Common myeloid progenitor, CD34-positive (primary cell): ENCODE measurements at regions not wholly inside any gene's neighbourhood (a gene's known extent, or its start where the extent isn't known, plus 50 kb on each side); places are given as distances from the start of the nearest gene placed in this dataset.

ENCODE experiments used
- CTCF ChIA-PET: fragments of 350-600 bp; sonication (Branson Sonifier 250); formaldehyde crosslinking; loops from one replicate; lab custom pipeline; 2021; ENCODE audit warnings: antibody characterized with exemption; lab: Charles Lee
- POLR2A ChIA-PET: fragments of 350-600 bp; sonication (Branson Sonifier 250); formaldehyde crosslinking; loops from one replicate; lab custom pipeline; 2021; ENCODE audit warnings: antibody characterized with exemption; lab: Charles Lee
- DNase-seq, 3 donors: peaks; one replicate each; pipeline versions ENCODE4 v3.0.0 to v3.0.0-alpha.2; 2013
- H3K27ac ChIP-seq, 2 experiments: 1 replicate in 1 of 2; 2 replicates in 1 of 2; pipeline ENCODE4 v1.7.0; 2013; ENCODE audit warnings: inconsistent platforms in 2 of 2, low read length in 2 of 2, mild to moderate bottlenecking in 2 of 2, low read depth in 1 of 2, moderate library complexity in 1 of 2; ENCODE audit not compliant: severe bottlenecking in 2 of 2, insufficient read depth in 1 of 2, poor library complexity in 1 of 2
- H3K27me3 ChIP-seq, 5 experiments: replicated peaks in 2 of 5; 1 replicate in 3 of 5; 2 replicates in 2 of 5; pipeline versions ENCODE4 v1.6.1 to v1.7.0; 2013; ENCODE audit warnings: low read length in 4 of 5, mild to moderate bottlenecking in 2 of 5, moderate library complexity in 2 of 5, inconsistent platforms in 1 of 5; ENCODE audit not compliant: insufficient read depth in 5 of 5, control insufficient read depth in 4 of 5
- H3K36me3 ChIP-seq, 4 experiments: 1 replicate in 2 of 4; 2 replicates in 2 of 4; pipeline versions ENCODE4 v1.6.1 to v1.7.0; 2013; ENCODE audit warnings: low read length in 3 of 4, control low read depth in 1 of 4, mild to moderate bottlenecking in 1 of 4; ENCODE audit not compliant: control insufficient read depth in 4 of 4, insufficient read depth in 4 of 4
- H3K4me1 ChIP-seq, 4 experiments: 1 replicate in 3 of 4; 2 replicates in 1 of 4; pipeline versions ENCODE4 v1.6.1 to v1.7.1; 2013; ENCODE audit warnings: low read length in 3 of 4, mild to moderate bottlenecking in 3 of 4, control low read depth in 1 of 4, inconsistent platforms in 1 of 4, moderate library complexity in 1 of 4; ENCODE audit not compliant: control insufficient read depth in 4 of 4, insufficient read depth in 4 of 4; ENCODE audit errors: control extremely low read depth in 1 of 4
- H3K4me3 ChIP-seq, 7 experiments: 1 replicate in 4 of 7; 2 replicates in 3 of 7; pipeline versions ENCODE4 v1.5.1 to v1.7.0; 2013; ENCODE audit warnings: mild to moderate bottlenecking in 7 of 7, low read length in 6 of 7, moderate library complexity in 6 of 7, inconsistent platforms in 2 of 7, low read depth in 2 of 7, control low read depth in 1 of 7; ENCODE audit not compliant: insufficient read depth in 4 of 7, control insufficient read depth in 1 of 7; ENCODE audit errors: extremely low read depth in 1 of 7
- H3K9me3 ChIP-seq, 5 experiments: 1 replicate in 4 of 5; 2 replicates in 1 of 5; pipeline versions ENCODE4 v1.6.1 to v1.7.1; 2013; ENCODE audit warnings: low read length in 4 of 5, mild to moderate bottlenecking in 2 of 5, inconsistent platforms in 1 of 5, low read depth in 1 of 5, moderate library complexity in 1 of 5; ENCODE audit not compliant: control insufficient read depth in 4 of 5, insufficient read depth in 2 of 5; ENCODE audit errors: control extremely low read depth in 1 of 5
- WGBS: methylation state at CpG from one replicate; pipeline ENCODE4 v1.1.5; 2013; ENCODE audit not compliant: insufficient coverage; 5-methylcytosine and 5-hydroxymethylcytosine counted together

DNA sequence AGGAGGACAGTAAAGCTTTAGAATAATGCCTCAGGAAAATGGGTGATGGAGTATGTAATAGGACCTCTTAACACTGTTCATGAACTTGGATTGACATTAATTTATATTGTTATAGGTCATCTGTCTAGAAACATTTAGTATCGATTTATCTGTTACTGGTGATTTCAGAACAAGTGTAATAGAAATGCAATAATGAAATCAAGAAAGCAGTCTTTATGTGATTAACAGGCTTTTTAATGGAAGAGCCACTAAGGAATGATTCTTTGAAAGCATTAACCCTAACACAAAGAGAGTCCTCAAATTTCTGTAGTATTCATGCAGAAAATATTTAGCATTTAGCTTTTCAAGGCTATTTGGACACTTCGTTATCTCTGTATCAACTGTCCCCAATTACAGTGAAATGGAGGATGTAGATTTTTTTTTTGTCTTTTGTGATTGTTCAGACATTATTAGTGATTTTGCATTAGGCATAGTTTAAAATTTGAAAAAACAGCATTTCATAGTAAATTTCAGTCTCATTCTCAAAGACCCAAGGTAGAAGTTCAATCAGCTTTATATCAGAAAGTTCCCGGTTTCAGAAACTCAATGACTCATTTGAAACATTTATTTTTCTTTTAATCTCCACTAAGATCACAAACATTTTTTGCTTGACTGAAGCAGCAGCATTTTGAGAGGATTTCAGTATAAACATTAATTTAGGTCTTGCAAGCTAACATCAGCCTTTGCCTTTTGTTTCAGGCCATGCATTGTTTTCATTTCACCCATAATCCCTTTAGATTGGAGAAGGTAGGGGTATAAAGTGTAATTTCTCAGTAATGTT is 56.3 kb downstream of the AGTR2 start:
- Histone ChIP-seq H3K4me1 (no peaks in the 10 kb centered on the region), H3K36me3 (no peaks in the 10 kb centered on the region), H3K27me3 (no peaks in the 10 kb centered on the region), H3K9me3 (no peaks in the 10 kb centered on the region), H3K27ac (no peak overlapping the region), H3K4me3 (no peak overlapping the region)
- CTCF ChIA-PET = no interaction called here
- POLR2A ChIA-PET = no interaction called here
- no peak for DNase-seq
- WGBS = 50% methylated on average over 1 of the region's 3 CpGs

- ChIA-PET CTCF (no interaction called here), POLR2A (no interaction called here)
- Histone ChIP-seq H3K4me3 (no peak overlapping the region), H3K27me3 (no peaks in the 10 kb centered on the region), H3K9me3 (no peaks in the 10 kb centered on the region), H3K27ac (no peak overlapping the region), H3K4me1 (no peaks in the 10 kb centered on the region), H3K36me3 (no peaks in the 10 kb centered on the region)
- no peak for DNase-seq
- WGBS = 70% methylated on average over 2 of the region's 4 CpGs
These were observed 59.8 kb downstream of the AGTR2 start for GRCh38 chrX:116230130-116230898.

DNA sequence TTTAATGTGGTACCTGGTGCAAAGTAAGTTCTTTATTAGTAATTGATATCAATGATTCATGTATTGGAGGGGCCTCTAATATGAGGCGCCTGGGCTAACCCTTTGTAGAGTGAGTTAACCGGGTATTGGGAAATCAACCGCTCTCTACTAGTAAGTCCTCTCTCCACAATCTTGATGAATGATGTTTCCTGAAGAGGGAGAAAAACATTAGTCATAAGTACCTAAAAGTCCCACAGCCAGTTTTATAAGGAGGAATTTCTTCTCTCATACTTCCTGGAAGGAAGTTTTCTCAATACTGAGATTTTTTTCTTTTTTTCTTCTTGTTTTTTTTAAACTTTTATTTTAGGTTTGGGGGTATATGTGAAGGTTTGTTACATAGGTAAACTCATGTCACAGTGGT is 62.3 kb downstream of the AGTR2 start:
- no peaks in the 10 kb centered on the region for H3K27me3 ChIP-seq
- DNase-seq = no peak
- no peak overlapping the region for H3K27ac ChIP-seq
- H3K4me3 ChIP-seq = no peak overlapping the region
- H3K4me1 ChIP-seq = no peaks in the 10 kb centered on the region
- H3K9me3 ChIP-seq = no peaks in the 10 kb centered on the region
- POLR2A ChIA-PET = no interaction called here
- CTCF ChIA-PET = no interaction called here
- no peaks in the 10 kb centered on the region for H3K36me3 ChIP-seq
- no CpG with 5 or more reads among the region's 3 CpGs for WGBS

GRCh38 chrX:116236666-116237065 is 66.1 kb downstream of the AGTR2 start:
- CTCF ChIA-PET = no interaction called here

GRCh38 chrX:116238093-116238492 is 67.5 kb downstream of the AGTR2 start:
- no CpG with 5 or more reads among the region's 1 CpG for WGBS
- H3K27me3 ChIP-seq = no peaks in the 10 kb centered on the region
- no peak for DNase-seq
- H3K4me1 ChIP-seq = no peaks in the 10 kb centered on the region
- H3K36me3 ChIP-seq = no peaks in the 10 kb centered on the region
- peaks cover 0 to 2% (median 0%) of the 10 kb centered on the region in 5 experiments for H3K9me3 ChIP-seq
- H3K27ac ChIP-seq = no peak overlapping the region
- POLR2A ChIA-PET = no interaction called here
- no peak overlapping the region for H3K4me3 ChIP-seq
- CTCF ChIA-PET = no interaction called here

More at GRCh38 chrX:116236666-116237065, 66.1 kb downstream of the AGTR2 start:
- Histone ChIP-seq H3K27ac (no peak overlapping the region), H3K27me3 (no peaks in the 10 kb centered on the region), H3K9me3 (no peaks in the 10 kb centered on the region), H3K36me3 (no peaks in the 10 kb centered on the region), H3K4me3 (no peak overlapping the region), H3K4me1 (no peaks in the 10 kb centered on the region)
- no peak for DNase-seq
- POLR2A ChIA-PET = no interaction called here

GRCh38 chrX:116238567-116239255 is 68.2 kb downstream of the AGTR2 start:
- H3K36me3 ChIP-seq = no peaks in the 10 kb centered on the region
- WGBS = 67% methylated on average over 1 of the region's 2 CpGs
- no peaks in the 10 kb centered on the region for H3K4me1 ChIP-seq
- no peak overlapping the region for H3K4me3 ChIP-seq
- H3K9me3 ChIP-seq = peaks cover 0 to 2% (median 0%) of the 10 kb centered on the region in 5 experiments
- H3K27me3 ChIP-seq = no peaks in the 10 kb centered on the region
- CTCF ChIA-PET = no interaction called here
- POLR2A ChIA-PET = no interaction called here
- no peak overlapping the region for H3K27ac ChIP-seq
- no peak for DNase-seq
